ENCODE measurements at regions not wholly inside any gene's neighbourhood (a gene's known extent, or its start where the extent isn't known, plus 50 kb on each side); places are given as distances from the start of the nearest gene placed in this dataset.

DNA sequence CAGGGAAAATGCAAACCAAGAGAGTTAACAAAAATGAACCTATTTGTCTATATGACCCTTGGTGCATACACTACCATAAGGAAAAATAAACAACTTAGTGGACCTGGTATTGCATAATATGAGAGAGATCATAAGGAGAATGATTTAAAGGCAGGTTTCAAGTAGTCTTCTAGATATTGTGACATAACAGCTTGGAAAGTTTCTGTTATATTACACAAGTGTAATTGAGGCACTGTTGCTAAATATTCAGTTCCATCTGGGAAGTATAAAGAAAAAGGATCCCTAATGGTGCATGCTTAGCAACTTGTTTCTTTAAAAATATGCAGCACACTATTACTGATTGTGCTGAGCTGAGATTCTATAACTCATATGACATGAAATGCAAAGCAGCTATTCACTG is 252.2 kb upstream of the SPHKAP start:
- TF ChIP-seq, protein P1, sequence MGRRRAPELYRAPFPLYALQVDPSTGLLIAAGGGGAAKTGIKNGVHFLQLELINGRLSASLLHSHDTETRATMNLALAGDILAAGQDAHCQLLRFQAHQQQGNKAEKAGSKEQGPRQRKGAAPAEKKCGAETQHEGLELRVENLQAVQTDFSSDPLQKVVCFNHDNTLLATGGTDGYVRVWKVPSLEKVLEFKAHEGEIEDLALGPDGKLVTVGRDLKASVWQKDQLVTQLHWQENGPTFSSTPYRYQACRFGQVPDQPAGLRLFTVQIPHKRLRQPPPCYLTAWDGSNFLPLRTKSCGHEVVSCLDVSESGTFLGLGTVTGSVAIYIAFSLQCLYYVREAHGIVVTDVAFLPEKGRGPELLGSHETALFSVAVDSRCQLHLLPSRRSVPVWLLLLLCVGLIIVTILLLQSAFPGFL (CRISPR knock-in tag; IDR thresholded peaks at IDR 0.05): no peak
- TF ChIP-seq CEBPB (IDR thresholded peaks at IDR 0.05; ENCODE audit: borderline replicate concordance, low read depth, low read length): peak; percentile 51; the same call in 1 of the 2 replicates
- TF ChIP-seq CBFB (CRISPR knock-in tag; IDR thresholded peaks at IDR 0.05): no peak
- no peak for TF ChIP-seq ZNF432 (CRISPR knock-in tag; IDR thresholded peaks at IDR 0.05; ENCODE audit: borderline replicate concordance)
- TF ChIP-seq, protein P2, sequence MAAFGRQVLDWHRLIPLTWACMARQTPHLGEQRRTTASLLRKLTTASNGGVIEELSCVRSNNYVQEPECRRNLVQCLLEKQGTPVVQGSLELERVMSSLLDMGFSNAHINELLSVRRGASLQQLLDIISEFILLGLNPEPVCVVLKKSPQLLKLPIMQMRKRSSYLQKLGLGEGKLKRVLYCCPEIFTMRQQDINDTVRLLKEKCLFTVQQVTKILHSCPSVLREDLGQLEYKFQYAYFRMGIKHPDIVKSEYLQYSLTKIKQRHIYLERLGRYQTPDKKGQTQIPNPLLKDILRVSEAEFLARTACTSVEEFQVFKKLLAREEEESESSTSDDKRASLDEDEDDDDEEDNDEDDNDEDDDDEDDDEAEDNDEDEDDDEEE (CRISPR knock-in tag; IDR thresholded peaks at IDR 0.05): no peak
- DNase-seq (ENCODE audit: low spot score) (no peak), FAIRE-seq (no peak), ATAC-seq (no peak)
- Histone ChIP-seq H3K4me2 (ENCODE audit: low read depth, low read length) (no peak overlapping the region), H3K36me3 (replicated peaks in 1 of 2; ENCODE audit: control insufficient read depth in 1 of 2, insufficient read depth in 2 of 2, low read length in 2 of 2) (no peaks in the 10 kb centered on the region), H3K9ac (ENCODE audit: insufficient read depth, low read depth, low read length) (no peak overlapping the region), H2AFZ (ENCODE audit: low read length) (no peak overlapping the region), H3K9me3 (ENCODE audit: low read length) (peaks cover 91% of the 10 kb centered on the region), H3K4me3 (replicated peaks in 1 of 3; ENCODE audit: insufficient read depth in 1 of 3, low read depth in 2 of 3, low read length in 3 of 3) (no peak overlapping the region), H3K4me1 (ENCODE audit: insufficient read depth, low read length) (no peaks in the 10 kb centered on the region), H3K27ac (ENCODE audit: extremely low read length, insufficient read depth, low read length) (no peak overlapping the region), H4K20me1 (ENCODE audit: insufficient read depth, low read length) (no peaks in the 10 kb centered on the region), H3K79me2 (ENCODE audit: insufficient read depth, low read length) (no peaks in the 10 kb centered on the region), H3K27me3 (ENCODE audit: control insufficient read depth in 1 of 2, insufficient read depth in 2 of 2, low read length in 2 of 2) (no peaks in the 10 kb centered on the region)
- intact Hi-C loops (cut with micrococcal nuclease; ENCODE audit: unreplicated experiment) (no loop called here), in situ Hi-C loops (cut with HindIII; ENCODE audit: extremely low pct_ligation_motif_present, low pct_unique_long_range_greater_than_20kb) (no loop called here)
- CTCF ChIA-PET (ENCODE audit: low intra/inter-chr PET ratio, low total read pairs): no interaction called here
- POLR2A ChIA-PET: no interaction called here
- no TSS peak for BruUV-seq (replicated peaks)

DNA sequence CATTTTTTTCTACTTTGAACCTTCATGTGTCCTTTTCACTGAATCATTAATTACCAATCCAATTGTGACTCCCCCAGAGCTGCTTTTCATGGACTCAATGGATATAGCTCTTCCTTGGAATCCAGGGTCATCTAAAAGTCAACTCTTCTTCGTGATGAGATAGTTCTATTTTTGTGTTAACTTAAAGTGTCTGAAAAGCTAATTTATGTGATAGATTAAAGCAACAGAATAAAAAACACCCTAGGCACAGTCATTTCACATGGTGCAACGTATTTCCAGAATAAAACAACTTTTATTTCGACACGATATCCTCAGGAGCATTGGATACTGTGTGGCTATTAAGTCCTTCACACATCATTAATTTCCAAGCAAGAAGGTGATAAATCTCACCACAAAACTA is 250.6 kb upstream of the SPHKAP start:
- intact Hi-C loops (cut with micrococcal nuclease; ENCODE audit: unreplicated experiment) (no loop called here), in situ Hi-C loops (cut with HindIII; ENCODE audit: extremely low pct_ligation_motif_present, low pct_unique_long_range_greater_than_20kb) (no loop called here)
- Histone ChIP-seq H4K20me1 (ENCODE audit: insufficient read depth, low read length) (no peaks in the 10 kb centered on the region), H3K9ac (ENCODE audit: insufficient read depth, low read depth, low read length) (no peak overlapping the region), H3K9me3 (ENCODE audit: low read length) (peaks cover 91% of the 10 kb centered on the region), H3K27me3 (ENCODE audit: control insufficient read depth in 1 of 2, insufficient read depth in 2 of 2, low read length in 2 of 2) (no peaks in the 10 kb centered on the region), H2AFZ (ENCODE audit: low read length) (no peak overlapping the region), H3K27ac (ENCODE audit: extremely low read length, insufficient read depth, low read length) (no peak overlapping the region), H3K4me1 (ENCODE audit: insufficient read depth, low read length) (no peaks in the 10 kb centered on the region), H3K4me3 (replicated peaks in 1 of 3; ENCODE audit: insufficient read depth in 1 of 3, low read depth in 2 of 3, low read length in 3 of 3) (no peak overlapping the region), H3K36me3 (replicated peaks in 1 of 2; ENCODE audit: control insufficient read depth in 1 of 2, insufficient read depth in 2 of 2, low read length in 2 of 2) (no peaks in the 10 kb centered on the region), H3K79me2 (ENCODE audit: insufficient read depth, low read length) (no peaks in the 10 kb centered on the region), H3K4me2 (ENCODE audit: low read depth, low read length) (no peak overlapping the region)
- BruUV-seq (replicated peaks): no TSS peak
- DNase-seq (ENCODE audit: low spot score) (no peak), FAIRE-seq (no peak), ATAC-seq (no peak)
- 2% methylated on average over 4 of the region's 4 CpGs for WGBS (ENCODE audit: low lambda C conversion rate)
- CTCF ChIA-PET (ENCODE audit: low intra/inter-chr PET ratio, low total read pairs): no interaction called here
- no peak for TF ChIP-seq ZC3H4 (CRISPR knock-in tag; IDR thresholded peaks at IDR 0.05; ENCODE audit: borderline replicate concordance)
- TF ChIP-seq ZNF567 (CRISPR knock-in tag; IDR thresholded peaks at IDR 0.05; ENCODE audit: borderline replicate concordance): no peak
- no peak for TF ChIP-seq ZKSCAN1 (IDR thresholded peaks at IDR 0.05; ENCODE audit: low read length)
- TF ChIP-seq, protein P3, sequence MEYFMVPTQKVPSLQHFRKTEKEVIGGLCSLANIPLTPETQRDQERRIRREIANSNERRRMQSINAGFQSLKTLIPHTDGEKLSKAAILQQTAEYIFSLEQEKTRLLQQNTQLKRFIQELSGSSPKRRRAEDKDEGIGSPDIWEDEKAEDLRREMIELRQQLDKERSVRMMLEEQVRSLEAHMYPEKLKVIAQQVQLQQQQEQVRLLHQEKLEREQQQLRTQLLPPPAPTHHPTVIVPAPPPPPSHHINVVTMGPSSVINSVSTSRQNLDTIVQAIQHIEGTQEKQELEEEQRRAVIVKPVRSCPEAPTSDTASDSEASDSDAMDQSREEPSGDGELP (IDR thresholded peaks at IDR 0.05; ENCODE audit: borderline replicate concordance, low read depth): no peak
- POLR2A ChIA-PET: no interaction called here

Data from HepG2 (cell line).